Prostate gland (tissue), 2 donors: ENCODE measurements at regions not wholly inside any gene's neighbourhood (a gene's known extent, or its start where the extent isn't known, plus 50 kb on each side); places are given as distances from the start of the nearest gene placed in this dataset.

Source experiments
- DNase-seq: peaks from one replicate; pipeline ENCODE4 v3.0.0-alpha.2; 2019; ENCODE audit warnings: low spot score
- H3K27ac ChIP-seq, 2 donors: fragments of 200-600 bp; sonication (generic); 2 replicates each; pipeline ENCODE4 v1.5.1; 2017 to 2019
- H3K27me3 ChIP-seq: fragments of 200-600 bp; sonication (generic); replicated peaks from 2 replicates; pipeline ENCODE4 v1.5.1; 2019; ENCODE audit not compliant: insufficient read depth
- H3K36me3 ChIP-seq, 2 donors: fragments of 200-600 bp; sonication (generic); 1 replicate in 1 of 2; 2 replicates in 1 of 2; pipeline versions ENCODE4 v1.5.1 to v1.8.1; 2017 to 2019
- H3K4me1 ChIP-seq: fragments of 200-600 bp; sonication (generic); replicated peaks from 2 replicates; pipeline ENCODE4 v1.5.1; 2019
- H3K4me3 ChIP-seq, 2 donors: fragments of 200-600 bp; sonication (generic); 2 replicates each; pipeline ENCODE4 v1.5.1; 2017 to 2019
- H3K9me3 ChIP-seq: fragments of 200-600 bp; sonication (generic); 2 replicates; pipeline ENCODE4 v1.5.1; 2017
- POLR2A ChIP-seq: fragments of 450-650 bp; IDR thresholded peaks from one replicate; pipeline ENCODE4 v1.6.1; 2016; ENCODE audit warnings: antibody characterized with exemption, mild to moderate bottlenecking
- POLR2AphosphoS5 ChIP-seq: sonication (generic); formaldehyde crosslinking; IDR thresholded peaks from one replicate; pipeline ENCODE4 v1.6.1; 2017; ENCODE audit warnings: antibody characterized with exemption
- WGBS: methylation state at CpG from one replicate; pipeline ENCODE4 v1.1.5; 2018; 5-methylcytosine and 5-hydroxymethylcytosine counted together
- intact Hi-C: fragments of 100-400 bp; cut with DNase I; formaldehyde crosslinking; loops from one replicate; pipeline ENCODE4 v1.14.2; 2022
- TF ChIP-seq, protein P1 (sequence below), 4 experiments: fragments of 200-600 bp in 2 of 4; fragments of 450-650 bp in 2 of 4; sonication (generic) in 2 of 4; IDR thresholded peaks; 1 replicate in 3 of 4; 2 replicates in 1 of 4; pipeline ENCODE4 v1.5.1; 2016 to 2019; ENCODE audit warnings: antibody characterized with exemption in 4 of 4, mild to moderate bottlenecking in 2 of 4, moderate library complexity in 2 of 4

DNA sequence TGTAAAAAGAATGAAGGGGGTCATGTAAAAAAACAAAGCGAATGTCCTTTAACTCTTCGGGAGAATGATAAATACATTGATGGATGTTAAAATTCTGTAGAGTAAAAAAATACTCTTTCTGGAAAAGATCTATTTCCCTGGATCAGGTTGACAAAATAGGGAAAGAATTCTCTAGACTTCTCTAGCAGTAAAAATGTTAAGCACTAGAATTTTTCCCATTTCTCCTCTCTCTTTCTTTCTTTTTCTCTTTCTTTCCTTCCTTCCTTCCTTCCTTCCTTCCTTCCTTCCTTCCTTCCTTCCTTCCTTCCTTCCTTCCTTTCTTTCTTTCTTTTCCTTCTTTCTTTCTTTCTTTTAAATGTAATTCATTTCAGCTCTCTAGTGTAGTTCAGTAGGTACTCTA is 552.5 kb downstream of the LRFN5 start:
- WGBS, result 96% methylated on average over 2 of the region's 2 CpGs
- no peaks in the 10 kb centered on the region for H3K36me3 ChIP-seq
- H3K27me3 ChIP-seq, result no peaks in the 10 kb centered on the region
- no peak overlapping the region for H3K27ac ChIP-seq
- intact Hi-C loops, result no loop called here
- H3K4me1 ChIP-seq, result no peaks in the 10 kb centered on the region
- no peaks in the 10 kb centered on the region for H3K9me3 ChIP-seq
- TF ChIP-seq POLR2AphosphoS5 (no peak), POLR2A (no peak)
- TF ChIP-seq, protein P1, sequence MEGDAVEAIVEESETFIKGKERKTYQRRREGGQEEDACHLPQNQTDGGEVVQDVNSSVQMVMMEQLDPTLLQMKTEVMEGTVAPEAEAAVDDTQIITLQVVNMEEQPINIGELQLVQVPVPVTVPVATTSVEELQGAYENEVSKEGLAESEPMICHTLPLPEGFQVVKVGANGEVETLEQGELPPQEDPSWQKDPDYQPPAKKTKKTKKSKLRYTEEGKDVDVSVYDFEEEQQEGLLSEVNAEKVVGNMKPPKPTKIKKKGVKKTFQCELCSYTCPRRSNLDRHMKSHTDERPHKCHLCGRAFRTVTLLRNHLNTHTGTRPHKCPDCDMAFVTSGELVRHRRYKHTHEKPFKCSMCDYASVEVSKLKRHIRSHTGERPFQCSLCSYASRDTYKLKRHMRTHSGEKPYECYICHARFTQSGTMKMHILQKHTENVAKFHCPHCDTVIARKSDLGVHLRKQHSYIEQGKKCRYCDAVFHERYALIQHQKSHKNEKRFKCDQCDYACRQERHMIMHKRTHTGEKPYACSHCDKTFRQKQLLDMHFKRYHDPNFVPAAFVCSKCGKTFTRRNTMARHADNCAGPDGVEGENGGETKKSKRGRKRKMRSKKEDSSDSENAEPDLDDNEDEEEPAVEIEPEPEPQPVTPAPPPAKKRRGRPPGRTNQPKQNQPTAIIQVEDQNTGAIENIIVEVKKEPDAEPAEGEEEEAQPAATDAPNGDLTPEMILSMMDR (IDR thresholded peaks at IDR 0.05), result no peak
- DNase-seq, result no peak
- no peak overlapping the region for H3K4me3 ChIP-seq

DNA sequence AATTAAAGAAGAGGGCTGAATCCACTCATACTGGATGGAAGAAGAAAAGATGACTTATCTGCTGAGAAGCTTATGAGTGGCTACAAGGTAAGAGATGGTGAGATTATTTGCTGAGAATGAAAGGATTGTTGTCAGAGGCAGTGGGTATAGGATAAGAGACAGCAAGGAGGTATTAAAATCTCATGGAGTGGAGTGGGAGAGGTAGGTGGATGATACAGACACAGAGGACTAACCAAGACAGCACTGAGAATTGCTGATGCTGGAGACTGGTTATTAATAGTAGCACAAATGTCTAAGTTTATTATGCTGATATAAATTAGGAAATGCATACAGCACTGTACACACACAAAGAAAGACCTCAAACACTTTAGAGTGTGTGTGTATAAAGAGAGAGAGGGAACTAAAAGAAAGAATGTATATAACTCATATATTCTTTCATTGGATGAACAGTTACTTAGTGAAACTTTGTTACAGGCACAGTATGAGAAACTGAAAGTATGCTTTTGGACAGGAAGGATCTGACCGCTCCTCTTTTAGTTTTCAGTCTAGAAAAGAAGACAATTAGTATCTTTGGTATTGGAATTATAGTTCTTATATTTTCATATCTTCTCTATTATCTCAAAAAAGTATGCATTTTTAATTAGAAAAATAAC is 543.1 kb downstream of the LRFN5 start:
- no peak for DNase-seq
- no peak for TF ChIP-seq POLR2AphosphoS5
- TF ChIP-seq, protein P1 (IDR thresholded peaks at IDR 0.05), result no peak
- TF ChIP-seq POLR2A, result no peak
- 92% methylated on average over 1 of the region's 1 CpG for WGBS
- Histone ChIP-seq H3K9me3 (no peaks in the 10 kb centered on the region), H3K27ac (no peak overlapping the region), H3K36me3 (no peaks in the 10 kb centered on the region), H3K4me1 (no peaks in the 10 kb centered on the region), H3K27me3 (no peaks in the 10 kb centered on the region), H3K4me3 (no peak overlapping the region)
- intact Hi-C loops, result no loop called here

DNA sequence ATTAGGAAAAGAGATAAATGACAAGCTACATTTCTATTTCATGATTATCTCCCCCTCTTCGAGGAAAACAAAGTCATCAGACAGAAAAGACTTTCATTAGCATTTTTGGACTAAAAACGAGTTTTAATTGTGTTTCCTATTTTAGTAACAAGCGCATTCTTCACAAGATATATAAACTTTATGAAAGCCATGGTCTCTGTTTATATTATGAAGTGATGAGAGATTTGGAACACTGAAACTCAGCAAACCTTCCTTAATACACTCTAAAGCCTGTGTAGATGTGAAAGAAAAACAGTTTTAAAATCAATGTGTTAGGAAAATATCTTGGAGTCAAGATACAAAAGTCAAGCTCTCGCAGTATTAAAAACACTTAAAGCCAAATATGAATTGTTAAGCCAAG is 539.1 kb downstream of the LRFN5 start:
- H3K27ac ChIP-seq, result no peak overlapping the region
- no peak for TF ChIP-seq POLR2AphosphoS5
- TF ChIP-seq, protein P1 (IDR thresholded peaks at IDR 0.05), result no peak
- no peak for TF ChIP-seq POLR2A
- H3K4me1 ChIP-seq, result no peaks in the 10 kb centered on the region
- no peak for DNase-seq
- H3K27me3 ChIP-seq, result no peaks in the 10 kb centered on the region
- 35% methylated on average over 4 of the region's 4 CpGs for WGBS
- H3K4me3 ChIP-seq, result no peak overlapping the region
- intact Hi-C loops, result no loop called here
- H3K9me3 ChIP-seq, result no peaks in the 10 kb centered on the region
- no peaks in the 10 kb centered on the region for H3K36me3 ChIP-seq

DNA sequence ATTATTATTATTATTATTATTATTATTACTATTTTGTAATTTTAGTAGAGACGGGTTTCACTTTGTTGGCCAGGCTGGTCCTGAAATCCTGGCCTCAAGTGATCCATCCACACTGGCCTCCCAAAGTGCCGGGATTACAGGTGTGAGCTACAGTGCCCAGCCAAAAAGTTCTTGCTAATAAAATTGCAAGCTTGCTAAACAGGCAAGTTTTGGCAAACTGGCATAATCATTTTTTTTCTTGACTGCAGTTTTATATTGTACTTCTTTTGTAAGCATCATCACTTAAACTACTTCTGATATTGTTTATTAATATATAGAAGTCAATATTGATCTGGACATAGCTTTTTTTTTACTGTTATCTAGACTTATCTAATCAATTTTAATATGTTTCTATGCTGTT is 536.4 kb downstream of the LRFN5 start:
- WGBS, result 70% methylated on average over 2 of the region's 2 CpGs
- intact Hi-C loops, result no loop called here
- Histone ChIP-seq H3K4me1 (no peaks in the 10 kb centered on the region), H3K4me3 (no peak overlapping the region), H3K9me3 (no peaks in the 10 kb centered on the region), H3K36me3 (no peaks in the 10 kb centered on the region), H3K27ac (no peak overlapping the region), H3K27me3 (no peaks in the 10 kb centered on the region)
- DNase-seq, result no peak
- TF ChIP-seq, protein P1 (IDR thresholded peaks at IDR 0.05), result no peak
- TF ChIP-seq POLR2A (no peak), POLR2AphosphoS5 (no peak)

DNA sequence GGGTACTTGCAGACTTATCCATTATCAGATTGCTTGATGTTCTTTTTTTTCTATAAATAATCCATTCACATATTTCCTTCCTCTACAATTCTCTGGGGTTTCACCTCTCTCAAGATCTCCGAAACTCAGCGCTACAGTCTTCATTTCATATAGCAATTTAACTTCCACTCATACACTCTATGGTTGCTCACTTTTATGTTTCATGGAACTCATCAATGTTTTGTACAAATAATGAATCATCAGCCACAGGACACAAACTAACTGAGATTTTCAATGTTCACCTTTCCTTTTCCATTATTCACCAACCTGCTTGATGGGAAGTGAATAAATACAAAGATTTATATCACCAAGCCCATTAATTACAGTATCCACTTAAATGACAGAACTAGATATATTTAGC is 534.7 kb downstream of the LRFN5 start:
- Histone ChIP-seq H3K4me1 (no peaks in the 10 kb centered on the region), H3K9me3 (no peaks in the 10 kb centered on the region), H3K4me3 (no peak overlapping the region), H3K27ac (no peak overlapping the region), H3K27me3 (no peaks in the 10 kb centered on the region), H3K36me3 (no peaks in the 10 kb centered on the region)
- TF ChIP-seq POLR2AphosphoS5 (no peak), POLR2A (no peak)
- TF ChIP-seq, protein P1 (IDR thresholded peaks at IDR 0.05), result no peak
- intact Hi-C loops, result no loop called here
- WGBS, result 86% methylated on average over 2 of the region's 2 CpGs
- no peak for DNase-seq
